Activated T-helper 1 cell treated with anti-CD3 and anti-CD28 coated beads, Interleukin-12 subunit alpha, Interleukin-12 subunit beta, Interleukin-2, Interleukin-4 antibody, amounts not matched to agents 30 ng/mL and 10 ng/mL and 1 ng/mL, durations not matched to agents 14 hours and 24 hours and 36 hours (primary cell): ENCODE measurements at regions not wholly inside any gene's neighbourhood (a gene's known extent, or its start where the extent isn't known, plus 50 kb on each side); places are given as distances from the start of the nearest gene placed in this dataset.

Experiments used
- DNase-seq: peaks from one replicate; pipeline ENCODE4 v3.0.0; 2021; ENCODE audit warnings: low spot score
- H3K27ac Mint-ChIP-seq: one replicate; pipeline ENCODE4 v1.8.0; 2021; ENCODE audit warnings: mild to moderate bottlenecking, mixed read lengths
- H3K27me3 Mint-ChIP-seq: one replicate; pipeline ENCODE4 v1.8.0; 2022; ENCODE audit warnings: mild to moderate bottlenecking, moderate library complexity, mixed read lengths; ENCODE audit not compliant: insufficient read depth
- H3K36me3 Mint-ChIP-seq: one replicate; pipeline ENCODE4 v1.8.0; 2021; ENCODE audit warnings: low read depth, mixed read lengths
- H3K4me1 Mint-ChIP-seq: one replicate; pipeline ENCODE4 v1.8.0; 2021; ENCODE audit warnings: low read depth, mixed read lengths
- H3K4me3 Mint-ChIP-seq: one replicate; pipeline ENCODE4 v1.8.0; 2021; ENCODE audit warnings: mild to moderate bottlenecking, moderate library complexity, mixed read lengths
- H3K9me3 Mint-ChIP-seq: one replicate; pipeline ENCODE4 v1.8.0; 2021; ENCODE audit warnings: mixed read lengths
- intact Hi-C: fragments of 100-400 bp; cut with micrococcal nuclease; formaldehyde crosslinking; loops from one replicate; pipeline ENCODE4 v1.15.1; 2024

- Mint-ChIP-seq H3K27me3 (no peaks in the 10 kb centered on the region), H3K27ac (no peak overlapping the region), H3K36me3 (no peaks in the 10 kb centered on the region), H3K4me3 (no peak overlapping the region), H3K9me3 (no peaks in the 10 kb centered on the region), H3K4me1 (no peaks in the 10 kb centered on the region)
- intact Hi-C loops: no loop called here
- DNase-seq: no peak
These were observed 642.1 kb upstream of the CCDC179 start for GRCh38 chr11:23502389-23502788.

GRCh38 chr11:23502826-23503225, 642.6 kb upstream of the CCDC179 start:
- H3K9me3 Mint-ChIP-seq: no peaks in the 10 kb centered on the region
- intact Hi-C loops: no loop called here

GRCh38 chr11:23509023-23509422, 648.7 kb upstream of the CCDC179 start:
- Mint-ChIP-seq H3K36me3 (no peaks in the 10 kb centered on the region), H3K27ac (no peak overlapping the region), H3K4me3 (no peak overlapping the region), H3K27me3 (no peaks in the 10 kb centered on the region), H3K9me3 (no peaks in the 10 kb centered on the region), H3K4me1 (no peaks in the 10 kb centered on the region)
- intact Hi-C loops: no loop called here
- DNase-seq: no peak

More at GRCh38 chr11:23502826-23503225, 642.6 kb upstream of the CCDC179 start:
- Mint-ChIP-seq H3K4me1 (no peaks in the 10 kb centered on the region), H3K27me3 (no peaks in the 10 kb centered on the region), H3K27ac (no peak overlapping the region), H3K4me3 (no peak overlapping the region), H3K36me3 (no peaks in the 10 kb centered on the region)
- DNase-seq: no peak

GRCh38 chr11:23509821-23510220, 649.5 kb upstream of the CCDC179 start:
- Mint-ChIP-seq H3K27me3 (no peaks in the 10 kb centered on the region), H3K4me1 (no peaks in the 10 kb centered on the region), H3K27ac (no peak overlapping the region), H3K9me3 (no peaks in the 10 kb centered on the region), H3K36me3 (no peaks in the 10 kb centered on the region), H3K4me3 (no peak overlapping the region)
- intact Hi-C loops: no loop called here
- no peak for DNase-seq

GRCh38 chr11:23519194-23519593, 658.9 kb upstream of the CCDC179 start:
- no peaks in the 10 kb centered on the region for H3K4me1 Mint-ChIP-seq
- intact Hi-C loops: no loop called here
- H3K36me3 Mint-ChIP-seq: no peaks in the 10 kb centered on the region
- no peak overlapping the region for H3K27ac Mint-ChIP-seq
- DNase-seq: no peak
- H3K27me3 Mint-ChIP-seq: no peaks in the 10 kb centered on the region
- no peak overlapping the region for H3K4me3 Mint-ChIP-seq
- peaks cover 3% of the 10 kb centered on the region for H3K9me3 Mint-ChIP-seq

- no peak for DNase-seq
- Mint-ChIP-seq H3K27ac (no peak overlapping the region), H3K9me3 (peaks cover 3% of the 10 kb centered on the region), H3K36me3 (no peaks in the 10 kb centered on the region), H3K4me3 (no peak overlapping the region), H3K4me1 (no peaks in the 10 kb centered on the region), H3K27me3 (no peaks in the 10 kb centered on the region)
- intact Hi-C loops: no loop called here
These were observed 660.1 kb upstream of the CCDC179 start for GRCh38 chr11:23520226-23520960.

- intact Hi-C loops: no loop called here
- Mint-ChIP-seq H3K4me3 (no peak overlapping the region), H3K27ac (no peak overlapping the region), H3K36me3 (no peaks in the 10 kb centered on the region), H3K27me3 (no peaks in the 10 kb centered on the region), H3K9me3 (no peaks in the 10 kb centered on the region), H3K4me1 (no peaks in the 10 kb centered on the region)
- DNase-seq: no peak
These were observed 676.6 kb upstream of the CCDC179 start for GRCh38 chr11:23536907-23537306.

- Mint-ChIP-seq H3K27me3 (no peaks in the 10 kb centered on the region), H3K4me1 (no peaks in the 10 kb centered on the region), H3K36me3 (no peaks in the 10 kb centered on the region), H3K9me3 (no peaks in the 10 kb centered on the region), H3K27ac (no peak overlapping the region), H3K4me3 (no peak overlapping the region)
- no peak for DNase-seq
- intact Hi-C loops: no loop called here
These were observed 679.3 kb upstream of the CCDC179 start for GRCh38 chr11:23539556-23539955.

- Mint-ChIP-seq H3K36me3 (no peaks in the 10 kb centered on the region), H3K4me1 (no peaks in the 10 kb centered on the region), H3K27me3 (no peaks in the 10 kb centered on the region), H3K4me3 (no peak overlapping the region), H3K9me3 (no peaks in the 10 kb centered on the region), H3K27ac (no peak overlapping the region)
- intact Hi-C loops: loop anchor here (10.0 kb wide), 1 partner anchor 665 kb away; no protein-coding TSS in a partner anchor
- DNase-seq: no peak
These were observed 679.9 kb upstream of the CCDC179 start for GRCh38 chr11:23540101-23540561.

- no peaks in the 10 kb centered on the region for H3K36me3 Mint-ChIP-seq
- DNase-seq: no peak
- no peaks in the 10 kb centered on the region for H3K27me3 Mint-ChIP-seq
- no peak overlapping the region for H3K4me3 Mint-ChIP-seq
- no peak overlapping the region for H3K27ac Mint-ChIP-seq
- intact Hi-C loops: loop anchor here (10.0 kb wide), 1 partner anchor 667 kb away; no protein-coding TSS in a partner anchor
- H3K4me1 Mint-ChIP-seq: no peaks in the 10 kb centered on the region
- H3K9me3 Mint-ChIP-seq: no peaks in the 10 kb centered on the region
These were observed 681.9 kb upstream of the CCDC179 start for GRCh38 chr11:23542189-23542588.

- H3K27ac Mint-ChIP-seq: no peak overlapping the region
- no peak for DNase-seq
- H3K9me3 Mint-ChIP-seq: no peaks in the 10 kb centered on the region
- no peaks in the 10 kb centered on the region for H3K36me3 Mint-ChIP-seq
- no peak overlapping the region for H3K4me3 Mint-ChIP-seq
- intact Hi-C loops: loop anchor here (10.0 kb wide), 1 partner anchor 668 kb away; no protein-coding TSS in a partner anchor
- H3K4me1 Mint-ChIP-seq: no peaks in the 10 kb centered on the region
- no peaks in the 10 kb centered on the region for H3K27me3 Mint-ChIP-seq
These were observed 682.5 kb upstream of the CCDC179 start for GRCh38 chr11:23542816-23543215.

GRCh38 chr11:23543651-23544222, 683.5 kb upstream of the CCDC179 start:
- Mint-ChIP-seq H3K27ac (no peak overlapping the region), H3K27me3 (no peaks in the 10 kb centered on the region), H3K36me3 (no peaks in the 10 kb centered on the region), H3K4me1 (no peaks in the 10 kb centered on the region), H3K9me3 (no peaks in the 10 kb centered on the region), H3K4me3 (no peak overlapping the region)
- no peak for DNase-seq
- intact Hi-C loops: loop anchor here (10.0 kb wide), 1 partner anchor 669 kb away; no protein-coding TSS in a partner anchor

- DNase-seq: no peak
- no peaks in the 10 kb centered on the region for H3K9me3 Mint-ChIP-seq
- H3K4me3 Mint-ChIP-seq: no peak overlapping the region
- no peaks in the 10 kb centered on the region for H3K36me3 Mint-ChIP-seq
- H3K27me3 Mint-ChIP-seq: no peaks in the 10 kb centered on the region
- H3K27ac Mint-ChIP-seq: no peak overlapping the region
- intact Hi-C loops: no loop called here
- H3K4me1 Mint-ChIP-seq: no peaks in the 10 kb centered on the region
These were observed 691.4 kb upstream of the CCDC179 start for GRCh38 chr11:23551706-23552105.
